Nephron progenitor cell (in vitro differentiated cells): ENCODE measurements at regions not wholly inside any gene's neighbourhood (a gene's known extent, or its start where the extent isn't known, plus 50 kb on each side); places are given as distances from the start of the nearest gene placed in this dataset.

Experiments used
- DNase-seq: peaks from one replicate; pipeline ENCODE4 v3.0.0; 2021
- H3K27ac Mint-ChIP-seq: 2 replicates; pipeline ENCODE4 v1.8.0; 2021; ENCODE audit warnings: mild to moderate bottlenecking, moderate library complexity, mixed read lengths
- H3K27me3 Mint-ChIP-seq: 2 replicates; pipeline ENCODE4 v1.8.0; 2021; ENCODE audit warnings: mild to moderate bottlenecking, low read depth, mixed read lengths; ENCODE audit not compliant: poor library complexity
- H3K36me3 Mint-ChIP-seq: 2 replicates; pipeline ENCODE4 v1.8.0; 2021; ENCODE audit warnings: low read depth, mixed read lengths
- H3K4me1 Mint-ChIP-seq: 2 replicates; pipeline ENCODE4 v1.8.0; 2021; ENCODE audit warnings: mixed read lengths
- H3K4me3 Mint-ChIP-seq: 2 replicates; pipeline ENCODE4 v1.8.0; 2021; ENCODE audit warnings: mild to moderate bottlenecking, moderate library complexity, mixed read lengths
- H3K9me3 Mint-ChIP-seq: 2 replicates; pipeline ENCODE4 v1.8.0; 2021; ENCODE audit warnings: mild to moderate bottlenecking, moderate library complexity, mixed read lengths
- TF ChIP-seq, protein P1 (sequence below): fragments of 200-600 bp; sonication (generic); IDR thresholded peaks from 2 replicates; pipeline ENCODE4 v1.5.0; 2021; ENCODE audit warnings: antibody characterized with exemption

DNA sequence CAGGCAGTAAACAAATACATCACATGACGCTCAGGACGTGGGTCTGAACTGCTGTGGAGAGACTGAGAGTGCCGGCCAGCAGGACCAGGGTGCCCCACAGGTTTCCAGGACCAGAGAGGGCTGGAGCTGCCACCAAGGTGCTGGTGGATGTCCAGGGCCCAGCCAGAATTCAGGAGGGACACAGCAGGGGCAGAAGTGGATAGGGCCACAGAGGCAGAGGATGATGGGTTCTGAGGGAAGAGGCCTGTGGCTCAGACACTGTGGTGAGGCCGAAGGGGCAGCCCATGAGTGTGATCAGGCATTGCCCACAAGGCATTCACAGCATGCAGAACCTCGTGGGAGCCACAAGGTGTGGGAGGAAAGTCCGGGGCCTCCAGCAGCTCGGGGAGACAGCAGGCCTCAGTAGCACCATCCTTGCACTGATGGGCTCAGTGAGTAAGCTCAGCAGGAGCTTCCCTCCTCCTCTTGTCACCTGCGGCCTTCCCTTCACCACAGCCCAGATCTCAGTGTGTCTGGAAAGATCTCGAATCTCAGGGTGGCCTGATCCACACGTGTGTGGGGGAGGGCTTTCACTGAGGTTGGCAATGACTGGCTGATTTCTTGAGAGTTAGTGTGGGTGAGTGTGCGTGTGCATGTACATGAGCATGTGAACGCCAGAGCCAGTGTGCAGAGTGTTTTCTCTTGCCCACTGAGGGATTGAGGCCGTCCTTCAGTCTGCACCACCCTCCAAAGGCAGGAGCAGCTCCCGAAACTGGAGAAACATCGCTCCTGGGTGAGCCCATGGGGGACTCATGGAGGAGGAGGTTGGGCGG is 181.8 kb upstream of the RAB6C start:
- H3K36me3 Mint-ChIP-seq: no peaks in the 10 kb centered on the region
- TF ChIP-seq, protein P1, sequence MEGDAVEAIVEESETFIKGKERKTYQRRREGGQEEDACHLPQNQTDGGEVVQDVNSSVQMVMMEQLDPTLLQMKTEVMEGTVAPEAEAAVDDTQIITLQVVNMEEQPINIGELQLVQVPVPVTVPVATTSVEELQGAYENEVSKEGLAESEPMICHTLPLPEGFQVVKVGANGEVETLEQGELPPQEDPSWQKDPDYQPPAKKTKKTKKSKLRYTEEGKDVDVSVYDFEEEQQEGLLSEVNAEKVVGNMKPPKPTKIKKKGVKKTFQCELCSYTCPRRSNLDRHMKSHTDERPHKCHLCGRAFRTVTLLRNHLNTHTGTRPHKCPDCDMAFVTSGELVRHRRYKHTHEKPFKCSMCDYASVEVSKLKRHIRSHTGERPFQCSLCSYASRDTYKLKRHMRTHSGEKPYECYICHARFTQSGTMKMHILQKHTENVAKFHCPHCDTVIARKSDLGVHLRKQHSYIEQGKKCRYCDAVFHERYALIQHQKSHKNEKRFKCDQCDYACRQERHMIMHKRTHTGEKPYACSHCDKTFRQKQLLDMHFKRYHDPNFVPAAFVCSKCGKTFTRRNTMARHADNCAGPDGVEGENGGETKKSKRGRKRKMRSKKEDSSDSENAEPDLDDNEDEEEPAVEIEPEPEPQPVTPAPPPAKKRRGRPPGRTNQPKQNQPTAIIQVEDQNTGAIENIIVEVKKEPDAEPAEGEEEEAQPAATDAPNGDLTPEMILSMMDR: no peak
- peaks cover 7% of the 10 kb centered on the region for H3K27me3 Mint-ChIP-seq
- no peaks in the 10 kb centered on the region for H3K9me3 Mint-ChIP-seq
- no peak for DNase-seq
- H3K4me3 Mint-ChIP-seq: no peak overlapping the region
- H3K4me1 Mint-ChIP-seq: peaks cover 24% of the 10 kb centered on the region
- H3K27ac Mint-ChIP-seq: no peak overlapping the region

DNA sequence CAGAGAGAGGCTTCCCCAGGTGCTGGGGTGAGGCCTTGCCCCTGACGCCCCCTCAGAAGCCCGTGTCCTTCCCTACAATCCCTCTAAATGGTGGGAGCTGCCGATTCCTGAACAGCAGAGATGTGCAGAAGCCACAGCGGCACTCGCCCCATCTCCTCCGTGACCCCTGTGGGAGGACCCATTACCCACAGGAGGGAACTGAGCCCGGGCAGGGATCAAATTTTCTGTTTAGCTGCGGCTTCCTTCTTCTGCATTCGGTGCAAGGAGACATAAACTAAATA is 181.2 kb upstream of the RAB6C start:
- Mint-ChIP-seq H3K36me3 (no peaks in the 10 kb centered on the region), H3K4me1 (peaks cover 23% of the 10 kb centered on the region), H3K27ac (no peak overlapping the region), H3K27me3 (peaks cover 8% of the 10 kb centered on the region), H3K4me3 (no peak overlapping the region), H3K9me3 (no peaks in the 10 kb centered on the region)
- DNase-seq: no peak
- TF ChIP-seq, protein P1: no peak

DNA sequence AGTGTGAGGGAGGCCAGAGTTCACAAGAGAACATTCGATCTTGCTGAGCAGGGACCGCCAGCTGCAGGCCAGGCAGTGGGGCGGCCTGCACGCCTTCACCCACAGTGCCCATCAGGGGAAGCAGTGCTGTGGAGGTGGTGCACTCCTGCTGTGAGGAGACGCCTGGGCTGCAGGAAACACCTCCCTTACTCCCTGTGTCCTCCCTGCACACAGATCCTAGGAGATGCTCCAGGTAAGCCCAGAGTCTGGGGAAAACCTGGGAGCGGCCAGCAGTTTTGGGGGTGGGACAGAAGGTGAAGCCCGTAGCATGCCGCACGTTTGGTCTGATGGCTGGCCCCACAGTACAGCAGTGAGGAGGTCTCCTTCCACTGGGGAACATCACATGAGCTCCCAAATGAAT is 180.8 kb upstream of the RAB6C start:
- H3K36me3 Mint-ChIP-seq: no peaks in the 10 kb centered on the region
- H3K4me3 Mint-ChIP-seq: no peak overlapping the region
- TF ChIP-seq, protein P1: no peak
- no peaks in the 10 kb centered on the region for H3K9me3 Mint-ChIP-seq
- no peak for DNase-seq
- no peak overlapping the region for H3K27ac Mint-ChIP-seq
- H3K27me3 Mint-ChIP-seq: peaks cover 8% of the 10 kb centered on the region
- H3K4me1 Mint-ChIP-seq: peaks cover 19% of the 10 kb centered on the region

DNA sequence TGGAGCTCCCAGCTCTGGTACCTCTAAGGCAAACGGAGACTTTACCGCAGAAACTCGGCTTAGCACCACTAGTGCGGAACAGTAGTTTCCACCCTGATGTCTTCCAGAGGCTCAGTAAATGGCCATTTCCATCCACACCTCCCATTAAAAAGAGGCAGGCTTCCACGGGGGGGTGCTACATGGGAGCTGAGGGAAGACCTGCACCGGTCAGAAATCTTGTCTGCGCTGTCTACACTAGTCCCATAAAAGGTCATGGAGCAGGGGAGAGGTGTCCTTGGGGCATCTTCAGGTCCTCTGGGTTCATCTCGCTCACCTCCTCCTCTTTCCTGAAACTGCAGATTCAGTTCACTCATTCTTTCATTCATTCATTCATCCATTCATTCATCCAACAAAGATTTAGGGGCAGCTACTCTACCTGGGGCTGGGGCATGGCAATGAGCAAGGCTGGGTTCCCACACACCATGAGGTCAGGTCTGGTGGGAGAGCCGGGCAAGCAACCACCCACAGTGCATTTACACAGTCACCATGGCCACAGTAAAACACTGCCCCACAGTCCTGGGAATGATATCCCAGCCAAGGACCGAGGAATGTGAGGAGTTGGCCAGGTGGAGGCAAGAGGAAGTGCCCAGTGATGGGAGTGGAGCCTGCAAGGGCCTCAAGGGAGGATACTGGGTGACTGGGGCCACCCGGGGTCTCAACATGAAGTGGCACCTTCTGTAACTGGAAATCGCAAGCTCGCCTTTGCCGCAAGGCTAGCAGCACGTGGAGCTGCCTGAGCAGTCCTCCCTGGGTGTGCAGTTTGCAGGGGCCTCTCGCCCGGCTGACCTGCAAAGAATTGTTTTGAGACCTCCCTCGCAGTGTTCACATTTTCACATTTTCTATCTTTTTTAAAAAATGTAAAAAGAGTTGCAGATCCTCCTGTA is 180.2 kb upstream of the RAB6C start:
- Mint-ChIP-seq H3K36me3 (no peaks in the 10 kb centered on the region), H3K4me1 (peaks cover 14% of the 10 kb centered on the region), H3K4me3 (no peak overlapping the region), H3K9me3 (no peaks in the 10 kb centered on the region), H3K27me3 (peaks cover 8% of the 10 kb centered on the region), H3K27ac (no peak overlapping the region)
- no peak for DNase-seq
- TF ChIP-seq, protein P1: no peak

DNA sequence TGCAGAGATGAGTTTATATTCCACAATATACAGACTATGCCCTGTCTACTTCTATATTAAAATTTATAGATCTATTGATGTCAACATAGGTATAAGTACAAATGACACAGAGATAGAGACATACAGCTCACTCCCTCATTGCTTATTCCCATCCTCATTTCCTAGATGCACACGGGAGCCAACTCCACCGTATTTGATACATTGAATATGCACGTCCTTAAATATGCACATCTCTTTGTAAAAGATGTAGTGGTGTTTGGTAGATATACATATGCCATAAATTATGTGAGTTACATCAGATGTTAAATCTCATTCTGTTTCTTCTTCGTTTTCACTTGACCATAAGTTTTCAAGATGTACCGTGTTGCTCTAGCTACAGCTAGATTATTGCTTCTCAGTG is 179.2 kb upstream of the RAB6C start:
- Mint-ChIP-seq H3K4me1 (peaks cover 16% of the 10 kb centered on the region), H3K27me3 (peaks cover 8% of the 10 kb centered on the region), H3K36me3 (no peaks in the 10 kb centered on the region), H3K27ac (no peak overlapping the region), H3K9me3 (no peaks in the 10 kb centered on the region), H3K4me3 (no peak overlapping the region)
- TF ChIP-seq, protein P1: no peak
- no peak for DNase-seq
